Aorta (tissue), 5 donors: ENCODE measurements at regions not wholly inside any gene's neighbourhood (a gene's known extent, or its start where the extent isn't known, plus 50 kb on each side); places are given as distances from the start of the nearest gene placed in this dataset.

ENCODE experiments used
- ATAC-seq: fragments of 200-7000 bp; cut with Tn5 transposase; one replicate; pipeline ENCODE4 v1.9.1; 2022; ENCODE audit warnings: moderate library complexity; ENCODE audit not compliant: low FRiP score
- DNase-seq, 2 donors: peaks; one replicate each; pipeline ENCODE4 v3.0.0-alpha.2; 2020
- H3K27ac ChIP-seq, 2 donors: one replicate each; pipeline ENCODE4 v1.5.1; 2013; ENCODE audit warnings: low read length in 2 of 2, mild to moderate bottlenecking in 2 of 2, moderate library complexity in 2 of 2, control low read depth in 1 of 2, inconsistent platforms in 1 of 2, low read depth in 1 of 2
- H3K27me3 ChIP-seq, 2 donors: one replicate each; pipeline ENCODE4 v1.6.1; 2013; ENCODE audit warnings: control low read depth in 1 of 2, low read length in 1 of 2, mild to moderate bottlenecking in 1 of 2, moderate library complexity in 1 of 2; ENCODE audit not compliant: insufficient read depth in 2 of 2, control insufficient read depth in 1 of 2
- H3K36me3 ChIP-seq, 2 donors: one replicate each; pipeline ENCODE4 v1.6.1; 2013; ENCODE audit warnings: control low read depth in 1 of 2, low read length in 1 of 2, mild to moderate bottlenecking in 1 of 2; ENCODE audit not compliant: insufficient read depth in 2 of 2, control insufficient read depth in 1 of 2
- H3K4me1 ChIP-seq, 2 donors: one replicate each; pipeline ENCODE4 v1.6.1; 2013; ENCODE audit warnings: low read length in 2 of 2, control low read depth in 1 of 2, mild to moderate bottlenecking in 1 of 2, moderate library complexity in 1 of 2; ENCODE audit not compliant: insufficient read depth in 2 of 2, control insufficient read depth in 1 of 2
- H3K4me3 ChIP-seq, 2 donors: one replicate each; pipeline ENCODE4 v1.5.1; 2013; ENCODE audit warnings: low read length in 2 of 2, control low read depth in 1 of 2, mild to moderate bottlenecking in 1 of 2
- H3K9me3 ChIP-seq: one replicate; pipeline ENCODE4 v1.6.1; 2013; ENCODE audit warnings: mild to moderate bottlenecking, low read length; ENCODE audit not compliant: control insufficient read depth
- WGBS, 2 donors: extraction: QIAGEN DNeasy Blood & Tissue Kit; methylation state at CpG; one replicate each; pipeline ENCODE4 v1.1.7; 2013; 5-methylcytosine and 5-hydroxymethylcytosine counted together
- intact Hi-C, 2 donors: fragments of 100-400 bp; cut with DNase I; formaldehyde crosslinking; loops; one replicate each; pipeline versions ENCODE4 v1.14.2 to v1.15.0; 2022
- donor health status: healthy with polysubstance abuse.
- donor health status: Bipolar disorder and iron deficiency.
- donor health status: DM: no; HTN: no; CAD: no.
- donor health status: DM: no; HTN: no; CAD: no.
- donor health status: DM: yes; HTN: yes; CAD: no.

DNA sequence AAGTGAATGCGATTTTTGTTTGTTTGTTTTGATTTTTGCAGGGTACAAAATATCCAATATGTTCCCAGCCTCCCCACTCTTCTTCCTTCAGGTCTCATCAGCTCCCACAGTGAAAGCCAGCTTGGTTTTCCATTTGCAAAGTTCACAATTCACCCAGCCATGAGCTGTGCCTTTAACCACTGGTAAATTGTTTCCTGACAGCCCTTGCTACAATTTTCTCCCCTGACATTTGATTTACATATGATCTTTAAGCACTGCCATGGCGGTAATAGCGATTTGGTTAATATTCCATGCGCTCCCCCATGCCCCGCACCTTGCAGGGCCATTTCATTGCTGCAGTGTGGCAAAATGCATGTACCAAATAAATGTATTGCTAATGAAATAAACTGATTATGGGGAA is 385.9 kb downstream of the MIAT start:
- no peak overlapping the region for H3K4me3 ChIP-seq
- peaks cover 2 to 6% of the 10 kb centered on the region in 2 donors for H3K4me1 ChIP-seq
- no peak overlapping the region for H3K27ac ChIP-seq
- no peaks in the 10 kb centered on the region for H3K36me3 ChIP-seq
- no peak for DNase-seq
- no peaks in the 10 kb centered on the region for H3K9me3 ChIP-seq
- H3K27me3 ChIP-seq, result no peaks in the 10 kb centered on the region
- no peak for ATAC-seq
- intact Hi-C loops, result no loop called here
- 88% methylated on average over 5 of the region's 5 CpGs for WGBS, 2 donors

DNA sequence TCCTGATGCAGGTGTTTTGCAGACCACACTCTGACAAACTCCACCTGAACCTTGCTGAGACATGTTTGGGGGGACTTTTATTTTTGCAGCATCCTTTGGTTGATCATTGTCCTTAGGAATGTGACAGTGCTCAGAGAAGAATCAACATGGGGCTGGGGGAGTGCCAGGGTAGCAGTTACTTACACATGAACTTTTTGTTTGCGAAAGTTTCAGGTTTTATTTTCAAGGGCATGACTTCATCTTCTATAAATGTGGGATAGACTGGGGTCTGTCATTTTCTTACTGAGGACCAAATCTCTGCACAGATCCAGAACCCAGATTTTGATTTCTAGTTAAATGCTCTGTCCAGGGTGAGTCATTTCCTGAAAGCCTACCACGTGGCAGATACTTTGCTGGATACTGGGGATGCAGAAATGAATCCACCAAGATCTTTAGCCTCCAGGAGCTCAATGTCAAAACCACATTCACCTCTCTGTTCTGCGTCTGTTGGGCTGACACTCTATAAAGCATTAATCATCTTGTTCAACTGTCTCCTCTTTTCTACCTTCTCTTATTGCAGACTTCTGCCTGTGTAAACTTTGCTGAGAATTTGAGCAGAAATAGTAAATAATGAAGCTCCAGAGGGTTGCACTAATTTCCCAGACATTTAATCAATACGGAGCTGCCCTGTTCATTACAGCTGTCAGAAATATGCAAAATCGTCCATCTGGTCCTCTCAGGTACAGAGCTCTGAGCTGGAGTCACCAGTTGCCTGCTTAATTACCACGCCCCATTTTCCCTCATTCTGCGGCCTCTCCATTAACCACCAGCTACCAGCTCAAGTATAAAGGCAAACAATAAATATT is 387.9 kb downstream of the MIAT start:
- Histone ChIP-seq H3K9me3 (no peaks in the 10 kb centered on the region), H3K4me1 (peaks cover 2 to 6% of the 10 kb centered on the region in 2 donors), H3K36me3 (no peaks in the 10 kb centered on the region), H3K4me3 (no peak overlapping the region), H3K27ac (no peak overlapping the region), H3K27me3 (no peaks in the 10 kb centered on the region)
- ATAC-seq, result no peak
- 61 to 62% methylated on average over 7 of the region's 7 CpGs for WGBS, 2 donors
- DNase-seq, result no peak
- intact Hi-C loops, result no loop called here

DNA sequence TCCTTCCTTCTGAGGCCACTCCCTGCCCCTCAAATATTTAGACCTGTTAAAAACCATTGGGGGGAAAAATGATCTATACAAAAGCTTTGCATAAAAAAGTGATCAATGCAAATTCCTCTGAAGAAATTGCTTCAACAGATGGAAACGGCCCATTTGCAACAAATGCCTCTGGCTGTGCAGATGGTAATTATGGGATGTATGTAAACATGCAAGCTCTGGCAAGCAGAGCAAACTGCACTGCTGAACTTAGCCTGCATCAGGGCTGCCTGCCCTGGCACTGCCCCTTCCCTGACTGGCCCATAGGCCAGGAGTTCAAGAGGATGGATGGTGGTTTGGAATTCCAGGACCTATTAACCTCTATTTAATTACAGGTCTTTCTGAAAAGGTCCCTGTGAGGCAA is 388.7 kb downstream of the MIAT start:
- Histone ChIP-seq H3K9me3 (no peaks in the 10 kb centered on the region), H3K27ac (no peak overlapping the region), H3K4me3 (no peak overlapping the region), H3K4me1 (peaks cover 2 to 6% of the 10 kb centered on the region in 2 donors), H3K36me3 (no peaks in the 10 kb centered on the region), H3K27me3 (no peaks in the 10 kb centered on the region)
- intact Hi-C loops, result no loop called here
- DNase-seq, result no peak
- ATAC-seq, result no peak
- 70 to 73% methylated on average over 1 of the region's 1 CpG for WGBS, 2 donors

DNA sequence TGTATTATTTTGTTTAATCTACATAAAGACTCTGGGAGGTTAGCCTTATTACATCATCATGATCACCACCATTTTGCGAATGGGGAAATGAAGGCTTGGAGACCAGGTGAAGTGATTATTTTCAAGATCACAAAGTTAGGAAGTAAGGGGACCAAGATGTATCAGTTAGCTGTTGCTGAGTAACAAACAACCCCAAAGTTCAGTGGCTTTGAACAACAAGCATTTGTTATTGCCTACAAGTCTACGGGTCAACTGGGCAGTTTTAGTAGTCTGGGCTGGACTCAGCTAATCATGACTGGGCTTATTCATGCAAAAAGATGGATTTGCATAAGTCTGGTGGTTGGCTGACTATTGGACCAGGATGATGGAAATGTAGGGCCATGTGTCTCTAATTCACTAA is 389.2 kb downstream of the MIAT start:
- DNase-seq, result no peak
- intact Hi-C loops, result no loop called here
- Histone ChIP-seq H3K36me3 (no peaks in the 10 kb centered on the region), H3K4me3 (no peak overlapping the region), H3K27me3 (no peaks in the 10 kb centered on the region), H3K27ac (no peak overlapping the region), H3K4me1 (peaks cover 2 to 6% of the 10 kb centered on the region in 2 donors), H3K9me3 (no peaks in the 10 kb centered on the region)
- ATAC-seq, result no peak
- WGBS, 2 donors, result 97 to 100% methylated on average over 2 of the region's 2 CpGs

DNA sequence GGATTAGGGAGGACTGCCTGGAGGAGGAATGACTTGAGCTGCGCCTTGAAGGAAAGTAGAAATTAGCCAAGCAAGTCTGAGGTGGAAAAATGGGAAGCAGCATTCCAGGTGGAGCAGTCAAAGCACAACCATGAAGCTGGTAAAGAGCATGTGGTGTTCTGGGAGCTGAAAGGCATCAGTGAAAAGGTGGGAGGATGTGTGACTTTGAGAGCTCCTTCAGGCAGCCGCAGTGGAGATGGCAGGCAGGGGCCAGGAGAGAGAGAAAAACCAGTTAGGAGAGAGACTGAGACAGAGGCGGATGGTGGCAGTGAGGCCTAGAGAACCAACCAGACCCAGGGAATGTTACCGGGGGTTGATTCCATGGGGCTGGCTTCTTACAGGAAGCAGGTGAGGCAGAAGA is 393.4 kb downstream of the MIAT start:
- H3K9me3 ChIP-seq, result no peaks in the 10 kb centered on the region
- no peak overlapping the region for H3K27ac ChIP-seq
- H3K36me3 ChIP-seq, result no peaks in the 10 kb centered on the region
- WGBS, 2 donors, result 86 to 98% methylated on average over 4 of the region's 4 CpGs
- no peaks in the 10 kb centered on the region for H3K4me1 ChIP-seq
- no peak overlapping the region for H3K4me3 ChIP-seq
- ATAC-seq (no peak), DNase-seq (no peak)
- H3K27me3 ChIP-seq, result no peaks in the 10 kb centered on the region
- intact Hi-C loops, result no loop called here

DNA sequence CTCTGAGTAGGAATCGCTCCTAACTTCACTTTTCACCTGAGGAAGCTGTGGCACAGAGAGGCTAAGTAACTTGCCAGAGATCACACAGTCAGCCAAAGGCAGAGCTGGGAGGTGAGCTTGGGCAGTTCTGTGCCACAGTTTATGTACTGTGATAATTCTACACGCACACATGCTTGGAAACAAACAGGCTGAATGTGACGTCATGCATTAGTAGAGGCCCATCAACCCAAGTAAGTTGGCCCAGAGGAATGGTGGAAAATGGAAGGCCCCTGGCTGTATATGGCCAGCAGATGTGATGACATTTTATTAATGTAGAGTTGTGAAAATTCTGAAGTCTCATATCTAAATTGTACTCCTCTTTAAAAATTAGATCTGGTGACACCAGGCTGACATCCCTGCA is 394.0 kb downstream of the MIAT start:
- Histone ChIP-seq H3K9me3 (no peaks in the 10 kb centered on the region), H3K27me3 (no peaks in the 10 kb centered on the region), H3K4me1 (no peaks in the 10 kb centered on the region), H3K4me3 (no peak overlapping the region), H3K36me3 (no peaks in the 10 kb centered on the region), H3K27ac (no peak overlapping the region)
- intact Hi-C loops, result no loop called here
- no peak for DNase-seq
- no peak for ATAC-seq
- 45 to 96% methylated on average over 3 of the region's 3 CpGs for WGBS, 2 donors

DNA sequence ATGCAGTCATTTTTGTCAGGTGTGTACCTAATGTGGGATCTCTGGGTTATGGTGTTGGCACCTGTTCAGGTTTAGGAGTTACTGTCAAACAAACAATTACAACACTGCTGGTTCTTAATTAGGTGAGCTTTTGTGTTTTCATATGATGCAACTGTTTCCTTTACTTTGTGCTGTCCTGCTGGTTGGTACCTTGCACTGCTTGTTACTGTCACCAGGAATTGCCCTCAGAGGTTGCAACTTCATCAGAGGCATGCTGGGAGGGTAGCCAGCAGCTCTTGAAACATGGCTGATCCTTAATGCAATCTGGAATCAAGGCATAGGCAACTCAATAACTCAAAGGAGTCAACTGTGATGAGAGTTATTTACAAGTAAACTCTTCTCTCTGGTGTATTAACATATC is 400.3 kb downstream of the MIAT start:
- DNase-seq, result no peak
- no peak for ATAC-seq
- no peaks in the 10 kb centered on the region for H3K9me3 ChIP-seq
- no peaks in the 10 kb centered on the region for H3K36me3 ChIP-seq
- no peaks in the 10 kb centered on the region for H3K4me1 ChIP-seq
- intact Hi-C loops, result no loop called here
- no peaks in the 10 kb centered on the region for H3K27me3 ChIP-seq
- no peak overlapping the region for H3K4me3 ChIP-seq
- no peak overlapping the region for H3K27ac ChIP-seq

DNA sequence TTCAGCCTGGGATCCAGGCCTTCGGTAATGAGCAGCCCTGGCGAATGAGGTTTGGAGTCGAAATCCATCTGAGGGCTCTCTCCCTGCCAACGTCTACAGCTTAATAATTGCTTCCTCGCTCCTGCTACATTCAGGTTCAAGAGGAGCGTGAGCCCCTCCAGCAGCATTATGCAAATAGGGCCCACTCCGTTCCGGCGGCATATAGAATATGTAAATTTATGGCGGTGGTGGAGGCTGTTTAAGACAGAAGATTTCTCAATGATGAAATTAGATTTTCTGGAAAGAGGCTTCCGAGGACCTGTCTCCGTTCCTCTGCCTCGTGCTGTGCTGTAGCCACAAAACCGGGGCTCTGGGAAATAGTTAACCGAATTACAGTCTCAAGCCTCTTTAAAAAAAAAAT is 402.8 kb downstream of the MIAT start:
- Histone ChIP-seq H3K27ac (no peak overlapping the region), H3K4me1 (peaks cover 0 to 3% of the 10 kb centered on the region in 2 donors), H3K27me3 (no peaks in the 10 kb centered on the region), H3K36me3 (no peaks in the 10 kb centered on the region), H3K9me3 (no peaks in the 10 kb centered on the region), H3K4me3 (no peak overlapping the region)
- DNase-seq (no peak), ATAC-seq (no peak)
- WGBS, 2 donors, result 93 to 95% methylated on average over 15 of the region's 15 CpGs
- intact Hi-C loops, result no loop called here

DNA sequence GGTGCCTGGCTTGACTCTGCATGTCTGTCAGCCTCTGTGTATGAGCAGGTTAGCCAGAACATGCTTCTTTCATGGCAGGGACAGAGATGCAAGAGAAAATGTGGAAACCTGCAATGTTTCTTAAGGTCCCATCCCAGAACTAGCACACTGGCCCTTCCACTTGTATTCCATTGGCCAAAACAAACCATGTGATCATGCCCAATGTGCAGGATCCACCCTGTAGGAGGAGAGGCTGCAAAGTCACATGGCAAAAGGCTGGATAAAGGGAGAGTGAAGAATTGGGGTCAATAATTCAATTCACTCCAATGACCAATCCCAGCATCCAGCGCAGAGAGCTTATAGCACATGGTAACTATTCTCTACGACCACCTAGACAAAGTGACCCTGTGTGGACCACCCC is 405.5 kb downstream of the MIAT start:
- no peak for ATAC-seq
- H3K27me3 ChIP-seq, result no peaks in the 10 kb centered on the region

More for the DNA sequence above, 405.5 kb downstream of the MIAT start:
- no peak overlapping the region for H3K4me3 ChIP-seq
- no peak overlapping the region for H3K27ac ChIP-seq
- intact Hi-C loops, result no loop called here
- peaks cover 0 to 3% of the 10 kb centered on the region in 2 donors for H3K4me1 ChIP-seq
- H3K9me3 ChIP-seq, result no peaks in the 10 kb centered on the region
- 90 to 98% methylated on average over 2 of the region's 2 CpGs for WGBS, 2 donors
- DNase-seq, result no peak
- no peaks in the 10 kb centered on the region for H3K36me3 ChIP-seq
